Heart left ventricle (tissue), 16 donors: ENCODE measurements at regions not wholly inside any gene's neighbourhood (a gene's known extent, or its start where the extent isn't known, plus 50 kb on each side); places are given as distances from the start of the nearest gene placed in this dataset.
"Not testable (repeated sequence)": the region's sequence is repeated elsewhere in the genome, so short reads cannot be mapped to it uniquely, and the experiment has no call there.

ENCODE experiments used
- ATAC-seq, 4 donors: fragments of 200-7000 bp; cut with Tn5 transposase; one replicate each; pipeline ENCODE4 v1.9.1; 2020 to 2022; ENCODE audit warnings: moderate library complexity in 4 of 4, mild to moderate bottlenecking in 3 of 4, moderate number of reproducible peaks in 1 of 4
- DNase-seq, 5 donors: peaks; one replicate each; pipeline ENCODE4 v3.0.0-alpha.2; 2020
- H3K27ac ChIP-seq, 12 donors: fragments of 200-600 bp; sonication (generic) in 4 of 12; one replicate each; pipeline versions ENCODE4 v1.5.0 to v1.8.0; 2016 to 2022; ENCODE audit warnings: mild to moderate bottlenecking in 2 of 12
- H3K27me3 ChIP-seq, 9 donors: fragments of 200-600 bp; sonication (generic) in 2 of 9; one replicate each; pipeline versions ENCODE4 v1.5.1 to v1.8.0; 2016 to 2022; ENCODE audit warnings: mild to moderate bottlenecking in 3 of 9
- H3K36me3 ChIP-seq, 9 donors: fragments of 200-600 bp; sonication (generic) in 2 of 9; one replicate each; pipeline versions ENCODE4 v1.5.0 to v1.8.0; 2018 to 2022; ENCODE audit warnings: mild to moderate bottlenecking in 2 of 9
- H3K4me1 ChIP-seq, 12 donors: fragments of 200-600 bp; sonication (generic) in 4 of 12; one replicate each; pipeline versions ENCODE4 v1.5.0 to v1.8.0; 2016 to 2022; ENCODE audit warnings: mild to moderate bottlenecking in 3 of 12
- H3K4me3 ChIP-seq, 12 donors: fragments of 200-600 bp; sonication (generic) in 4 of 12; one replicate each; pipeline versions ENCODE4 v1.5.0 to v1.8.0; 2017 to 2022; ENCODE audit warnings: mild to moderate bottlenecking in 9 of 12, moderate library complexity in 4 of 12
- H3K9me3 ChIP-seq, 12 donors: fragments of 200-600 bp; sonication (generic) in 4 of 12; one replicate each; pipeline versions ENCODE4 v1.5.0 to v1.8.0; 2016 to 2022; ENCODE audit warnings: mild to moderate bottlenecking in 1 of 12
- CTCF ChIP-seq, 12 donors: fragments of 200-600 bp; sonication (generic) in 4 of 12; IDR thresholded peaks; one replicate each; pipeline versions ENCODE4 v1.5.0 to v1.8.0; 2018 to 2022; ENCODE audit warnings: antibody characterized with exemption in 12 of 12, mild to moderate bottlenecking in 5 of 12
- POLR2A ChIP-seq, 2 donors: fragments of 450-650 bp; IDR thresholded peaks; one replicate each; pipeline ENCODE4 v1.6.1; 2017; ENCODE audit warnings: antibody characterized with exemption in 2 of 2, mild to moderate bottlenecking in 2 of 2, moderate library complexity in 2 of 2
- WGBS, 4 donors: extraction: QIAGEN DNeasy Blood & Tissue Kit in 2 of 4; methylation state at CpG; one replicate each; pipeline versions ENCODE4 v1.1.5 to v1.1.7; 2013 to 2018; 5-methylcytosine and 5-hydroxymethylcytosine counted together
- intact Hi-C, 10 donors: fragments of 100-400 bp; cut with DNase I; formaldehyde crosslinking; loops; one replicate each; pipeline versions ENCODE4 v1.11.1 to v1.14.2; 2022
- donor health status: ischemic (EF 13 %, LVEDD 7.1; RV severe dilation, severe dysfunction).
- donor health status: healthy with polysubstance abuse.
- donor health status: DM: no; HTN: yes; CAD: no.
- donor health status: DM: no; HTN: no; CAD: no.
- donor health status: ischemic (EF 25% LVEDD 6.9; RV normal size, moderate dysfunction).
- donor health status: ischemic (EF 25% LVEDD 5.7; RV mildly dilated, moderate dysfunction).
- donor health status: healthy.
- donor health status: DM: yes; HTN: yes; CAD: no.
- donor health status: ischemic (EF 35%, LVEDD 5.7; RV mildly dilated, moderate dysfunction).
- donor health status: nonischemic (EF 11% LVEDD 7.7; RV severe dilation, severe dysfunction).
- donor health status: DM: yes; HTN: yes; CAD: no.
- donor health status: PGD.
- donor health status: ischemic (EF 29% LVEDD 5.4; RV normal size, mild dysfunction).
- donor health status: nonischemic (EF 23%, LVEDD 6.1; RV moderate dilation, normal function).

- Histone ChIP-seq H3K4me1 (no peaks in the 10 kb centered on the region), H3K36me3 (no peaks in the 10 kb centered on the region), H3K9me3 (peaks cover 0 to 14% (median 3%) of the 10 kb centered on the region in 12 donors), H3K27me3 (no peaks in the 10 kb centered on the region), H3K27ac (no peak overlapping the region), H3K4me3 (no peak overlapping the region)
- WGBS, 4 donors, result 33 to 50% (median 39%) methylated on average over 1 of the region's 1 CpG
- TF ChIP-seq CTCF (IDR thresholded peaks at IDR 0.05), result no peak
- TF ChIP-seq POLR2A (IDR thresholded peaks at IDR 0.05), result no peak
- DNase-seq (no peak), ATAC-seq (no peak)
- intact Hi-C loops, result no loop called here
These were observed 66.7 kb downstream of the RFPL4B start for GRCh38 chr6:112413780-112414179.

GRCh38 chr6:112415366-112415765, 68.2 kb downstream of the RFPL4B start:
- intact Hi-C loops, result no loop called here
- peaks cover 0 to 15% (median 3%) of the 10 kb centered on the region in 12 donors for H3K9me3 ChIP-seq
- H3K36me3 ChIP-seq, result no peaks in the 10 kb centered on the region
- H3K4me3 ChIP-seq, result no peak overlapping the region
- DNase-seq, result no peak
- WGBS, 4 donors, result 53 to 63% (median 57%) methylated on average over 2 of the region's 2 CpGs
- H3K27ac ChIP-seq, result no peak overlapping the region
- no peaks in the 10 kb centered on the region for H3K27me3 ChIP-seq
- no peaks in the 10 kb centered on the region for H3K4me1 ChIP-seq
- no peak for ATAC-seq
- TF ChIP-seq CTCF (IDR thresholded peaks at IDR 0.05) (no peak), POLR2A (IDR thresholded peaks at IDR 0.05) (no peak)

GRCh38 chr6:112416866-112417265, 69.7 kb downstream of the RFPL4B start:
- Histone ChIP-seq H3K4me3 (no peak overlapping the region), H3K36me3 (no peaks in the 10 kb centered on the region), H3K27me3 (peaks cover 0 to 5% (median 0%) of the 10 kb centered on the region in 9 donors), H3K4me1 (no peaks in the 10 kb centered on the region), H3K27ac (no peak overlapping the region), H3K9me3 (peaks cover 0 to 15% (median 3%) of the 10 kb centered on the region in 12 donors)
- no peak for TF ChIP-seq CTCF (IDR thresholded peaks at IDR 0.05)
- no peak for TF ChIP-seq POLR2A (IDR thresholded peaks at IDR 0.05)
- ATAC-seq (no peak), DNase-seq (peak in 1 of 5 donors; percentile 23)
- 70 to 79% (median 74%) methylated on average over 4 of the region's 4 CpGs for WGBS, 4 donors
- intact Hi-C loops, result no loop called here

- H3K36me3 ChIP-seq, intact Hi-C loops, DNase-seq, H3K27ac ChIP-seq, ATAC-seq, H3K27me3 ChIP-seq, H3K4me3 ChIP-seq, H3K4me1 ChIP-seq: not testable (repeated sequence)
- H3K9me3 ChIP-seq, result peaks cover 0 to 19% (median 2%) of the 10 kb centered on the region in 12 donors
- WGBS, 4 donors, result 90 to 95% (median 93%) methylated on average over 4 of the region's 4 CpGs
These were observed 79.9 kb downstream of the RFPL4B start for GRCh38 chr6:112427011-112427410.

GRCh38 chr6:112427499-112427898, 80.4 kb downstream of the RFPL4B start:
- no peaks in the 10 kb centered on the region for H3K27me3 ChIP-seq
- H3K9me3 ChIP-seq, result peaks cover 0 to 19% (median 2%) of the 10 kb centered on the region in 12 donors
- no peaks in the 10 kb centered on the region for H3K4me1 ChIP-seq
- H3K4me3 ChIP-seq, result no peak overlapping the region
- TF ChIP-seq CTCF (IDR thresholded peaks at IDR 0.05) (no peak), POLR2A (IDR thresholded peaks at IDR 0.05) (no peak)
- intact Hi-C loops, result no loop called here
- no peaks in the 10 kb centered on the region for H3K36me3 ChIP-seq
- no peak for DNase-seq
- H3K27ac ChIP-seq, result no peak overlapping the region
- ATAC-seq, result no peak
